GM19351 (cell line): ENCODE measurements at regions not wholly inside any gene's neighbourhood (a gene's known extent, or its start where the extent isn't known, plus 50 kb on each side); places are given as distances from the start of the nearest gene placed in this dataset.
A peak's percentile ranks its signal among the peaks of the same experiment; 100 is the strongest.
"Not testable (repeated sequence)": the region's sequence is repeated elsewhere in the genome, so short reads cannot be mapped to it uniquely, and the experiment has no call there.

ENCODE experiments used
- ATAC-seq: cut with Tn5 transposase; IDR thresholded peaks from one replicate; pipeline ENCODE4 v1.9.1; 2021; ENCODE audit warnings: mild to moderate bottlenecking, moderate library complexity; ENCODE audit not compliant: unreplicated experiment

DNA sequence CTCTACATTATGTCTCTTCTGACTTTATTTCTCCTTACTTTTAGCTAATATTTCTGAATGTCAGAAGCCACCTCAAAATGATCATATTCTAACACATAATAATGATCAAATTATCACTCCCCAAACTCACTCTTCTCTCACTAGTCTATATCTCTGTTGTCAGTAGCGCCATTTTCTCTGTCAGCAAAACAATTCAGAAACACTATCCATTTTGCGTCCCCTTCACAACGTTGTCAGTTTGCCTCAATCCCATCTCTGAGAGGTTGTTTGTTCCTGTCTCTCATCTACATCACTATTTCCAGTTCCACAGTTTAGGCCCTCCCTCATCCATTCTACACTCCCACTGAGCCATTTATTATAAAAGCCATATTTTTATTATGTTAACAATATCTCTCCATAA, 1376.3 kb upstream of the ACVR2A start:
- ATAC-seq = no peak

DNA sequence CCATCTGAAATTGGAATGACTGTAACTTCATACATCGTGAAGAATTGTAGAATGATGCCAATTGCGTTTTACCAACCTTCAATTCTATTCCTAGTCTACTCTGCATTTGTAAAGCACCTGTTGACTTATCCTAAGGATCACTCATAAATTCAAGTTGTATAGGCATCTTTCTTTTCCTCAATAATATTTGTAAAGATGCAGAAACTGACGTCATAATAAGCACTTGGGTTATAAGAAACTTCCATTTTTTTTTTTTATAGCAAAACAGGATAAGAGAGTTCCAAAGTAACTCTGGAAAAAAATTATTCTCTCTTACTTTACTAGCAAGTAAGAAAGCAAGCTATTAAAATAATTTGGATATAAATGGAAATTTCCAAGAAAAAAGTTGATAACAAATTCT, 1377.4 kb upstream of the ACVR2A start:
- no peak for ATAC-seq

DNA sequence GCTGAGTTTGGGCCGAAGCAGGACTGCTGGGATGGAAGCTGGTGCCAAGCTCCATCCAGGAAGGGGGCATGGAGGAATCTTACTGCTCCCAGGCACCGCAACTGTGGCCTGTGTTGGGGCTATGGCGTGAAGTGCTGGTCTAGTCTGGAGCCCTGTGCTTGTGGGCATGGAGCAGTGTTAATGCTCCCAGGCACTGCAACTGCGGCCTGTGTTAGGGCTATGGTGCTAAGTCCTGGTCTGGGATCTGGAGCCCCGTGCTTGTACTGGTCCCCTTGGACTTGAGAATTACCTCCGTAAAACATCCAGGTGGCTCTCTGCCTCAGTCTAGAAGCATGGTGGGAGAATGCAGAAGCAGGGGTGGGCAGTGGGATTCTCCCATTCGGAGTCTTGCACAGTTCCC, 1379.4 kb upstream of the ACVR2A start:
- no peak for ATAC-seq

DNA sequence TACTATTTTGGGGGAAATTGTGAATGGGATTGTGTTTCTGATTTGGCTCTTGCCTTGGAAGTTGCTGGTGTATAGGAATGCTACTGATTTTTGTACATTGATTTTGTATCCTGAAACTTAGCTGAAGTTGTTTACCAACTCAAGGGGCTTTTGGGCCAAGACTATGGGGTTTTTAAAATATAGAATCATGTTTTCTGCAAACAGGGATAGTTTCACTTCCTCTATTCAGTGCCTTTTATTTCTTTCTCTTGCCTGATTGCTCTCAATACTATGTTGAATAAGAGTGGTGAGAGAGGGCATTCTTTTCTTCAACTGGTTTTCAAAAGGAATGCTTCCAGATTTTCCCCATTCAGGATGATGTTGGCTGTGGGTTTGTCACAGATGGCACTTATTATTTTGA, 1383.8 kb upstream of the ACVR2A start:
- ATAC-seq = peak; percentile 87

DNA sequence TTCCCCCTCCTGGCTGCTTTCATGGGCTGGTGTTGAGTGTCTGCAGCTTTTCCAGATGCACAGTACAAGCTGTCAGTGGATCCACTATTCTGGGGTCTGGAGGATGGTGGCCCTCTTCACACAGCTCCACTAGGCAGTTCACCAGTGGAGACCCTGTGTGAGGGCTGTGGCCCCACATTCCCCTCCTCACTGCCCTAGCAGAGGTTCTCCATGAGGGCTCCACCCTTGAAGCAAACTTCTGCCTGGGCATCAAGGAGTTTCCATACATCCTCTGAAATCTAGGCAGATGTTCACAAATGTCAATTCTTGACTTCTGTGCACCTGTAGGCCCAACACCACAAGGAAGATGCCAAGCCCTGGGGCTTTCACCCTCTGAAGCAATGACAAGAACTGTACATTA, 1386.2 kb upstream of the ACVR2A start:
- ATAC-seq = no peak

DNA sequence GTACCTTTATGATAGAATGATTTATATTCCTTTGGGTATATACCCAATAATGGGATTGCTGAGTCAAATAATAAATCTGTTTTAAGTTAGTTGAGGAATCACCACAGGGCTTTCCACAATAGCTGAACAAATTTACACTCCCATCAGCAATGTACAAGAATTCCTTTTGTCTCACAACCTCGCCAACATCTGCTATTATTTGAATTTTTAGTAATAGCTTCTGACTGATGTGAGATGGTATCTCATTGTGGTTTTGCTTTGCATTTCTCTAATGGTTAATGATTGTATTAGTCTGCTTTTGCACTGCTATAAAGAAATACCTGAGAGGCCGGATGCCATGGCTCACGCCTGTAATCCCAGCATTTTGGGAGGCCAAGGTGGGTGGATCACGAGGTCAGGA, 1387.6 kb upstream of the ACVR2A start:
- ATAC-seq = no peak

DNA sequence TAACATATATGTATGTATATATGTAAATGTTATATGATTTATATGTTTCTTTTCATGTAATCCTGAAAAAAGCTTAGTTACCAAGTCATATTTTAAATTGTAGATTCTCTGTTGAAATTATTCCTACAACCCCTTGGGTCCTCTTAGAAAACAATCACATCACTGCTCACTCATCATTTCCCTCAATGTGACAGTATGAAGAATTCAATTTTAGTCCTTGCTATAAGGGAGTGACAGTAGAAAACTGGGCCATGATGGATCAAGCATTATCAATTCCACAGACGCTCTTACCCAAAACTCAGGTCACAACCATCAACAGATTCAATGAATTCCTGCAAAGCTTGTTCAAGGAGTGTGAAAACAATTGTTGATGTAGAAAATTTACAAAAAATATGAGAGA, 1389.5 kb upstream of the ACVR2A start:
- no peak for ATAC-seq

DNA sequence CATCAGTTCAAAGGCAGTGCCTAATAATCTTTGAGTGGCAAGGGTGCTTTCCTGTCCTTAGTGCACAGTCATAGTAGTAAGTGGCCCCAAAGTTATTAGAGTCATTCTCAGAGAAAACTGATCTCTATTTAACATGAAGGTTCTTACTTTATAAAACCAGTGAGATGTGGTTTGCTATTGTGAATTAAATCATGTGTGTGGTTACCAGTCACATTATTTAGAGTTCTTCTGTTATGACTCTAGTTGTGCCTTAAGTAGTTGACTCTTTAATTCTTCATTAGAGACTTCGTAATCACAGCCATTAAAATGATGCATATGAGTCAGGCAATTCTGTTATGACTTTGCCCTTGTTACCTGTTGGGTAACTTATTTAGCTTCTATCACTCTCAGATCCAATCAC, 1392.9 kb upstream of the ACVR2A start:
- ATAC-seq = peak; percentile 69

DNA sequence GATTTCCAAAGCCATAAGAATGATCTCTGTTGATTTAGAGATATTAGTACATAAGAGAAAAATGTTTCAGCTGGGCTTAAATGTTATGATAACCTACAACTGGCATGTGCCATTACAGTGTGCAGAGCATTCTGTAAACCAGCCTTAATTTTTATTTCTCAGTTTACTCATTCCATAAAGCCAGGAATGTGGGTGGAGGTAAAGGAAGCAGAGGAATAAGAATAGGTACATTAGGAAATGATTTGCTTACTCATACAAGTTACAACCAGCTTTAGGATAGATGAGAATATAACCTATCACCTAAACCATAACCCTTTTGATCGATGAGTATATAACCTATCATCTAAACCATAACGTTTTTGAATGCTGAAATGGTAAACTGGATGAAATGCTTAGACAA, 1394.7 kb upstream of the ACVR2A start:
- ATAC-seq = no peak

DNA sequence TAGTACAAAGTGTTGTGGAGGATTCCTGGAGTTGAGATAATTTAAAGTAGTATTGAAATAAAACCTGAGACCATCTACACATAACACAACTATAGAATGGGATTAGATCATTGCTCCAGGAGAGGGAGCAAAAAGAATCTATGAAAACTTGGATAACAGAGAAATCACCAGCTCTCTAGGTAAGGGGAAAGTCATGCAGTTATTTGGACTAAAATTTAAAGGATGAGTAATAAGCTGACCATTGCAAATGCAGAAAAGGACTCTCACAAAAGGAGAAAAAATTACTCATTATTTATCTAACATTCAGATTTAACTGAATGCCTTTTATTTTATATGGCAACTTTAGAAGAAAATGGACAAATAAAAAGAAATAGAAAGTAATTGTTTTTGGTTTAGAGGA, 1399.8 kb upstream of the ACVR2A start:
- ATAC-seq = no peak

DNA sequence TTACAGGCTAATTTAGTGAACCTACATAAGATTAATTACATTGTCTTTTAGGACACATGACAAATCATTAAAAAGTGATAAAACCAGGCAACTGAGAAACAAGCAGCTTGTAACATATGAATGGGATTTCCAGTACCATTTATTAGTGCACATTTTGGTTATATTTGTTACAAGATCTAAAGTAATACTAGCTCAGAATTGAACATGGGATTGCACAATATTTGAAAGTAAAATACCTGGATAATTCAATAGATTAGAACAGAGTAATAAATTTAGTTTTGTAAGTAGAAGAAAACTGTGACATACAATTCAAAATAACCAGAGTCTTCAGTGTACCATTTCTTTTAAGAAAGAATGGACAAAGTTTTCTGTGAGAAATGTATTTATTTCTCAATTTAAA, 1400.7 kb upstream of the ACVR2A start:
- no peak for ATAC-seq

DNA sequence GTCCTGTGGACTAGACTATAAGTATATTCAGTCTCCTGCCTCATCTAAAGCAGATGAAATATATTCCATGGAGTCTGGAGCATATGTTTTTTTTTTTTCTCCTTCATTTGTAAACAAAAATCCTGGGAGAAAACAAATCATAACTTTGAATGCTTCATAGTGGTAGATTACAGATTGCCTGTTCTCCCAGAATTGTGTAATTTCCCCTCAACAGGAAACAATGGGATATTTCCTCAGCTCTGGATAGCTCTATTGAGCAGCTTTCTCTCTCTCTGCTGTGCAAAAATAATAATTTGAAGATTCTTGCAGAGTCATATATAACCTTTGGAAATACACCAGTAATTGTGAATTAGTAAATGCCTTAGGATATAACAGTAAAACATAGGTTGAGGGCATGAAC, 1406.6 kb upstream of the ACVR2A start:
- ATAC-seq = no peak

DNA sequence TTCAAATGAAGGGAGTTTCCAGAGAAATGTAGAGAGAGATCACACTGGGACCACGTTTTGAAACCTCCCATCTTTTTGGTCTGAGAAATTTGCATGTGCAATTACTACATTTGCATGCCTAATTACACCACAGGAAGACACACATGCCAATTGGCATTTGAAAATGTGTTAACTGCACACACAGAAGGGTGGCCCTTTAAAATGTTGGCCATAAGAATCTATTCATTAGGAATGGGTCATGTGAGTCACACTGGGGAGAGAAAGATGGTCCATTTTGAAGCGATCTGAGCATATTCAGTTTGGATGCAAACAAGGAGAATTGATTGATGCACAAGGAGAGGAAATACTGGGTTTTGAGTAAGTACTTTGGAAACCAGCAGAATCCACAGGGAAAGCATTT, 1407.1 kb upstream of the ACVR2A start:
- no peak for ATAC-seq

DNA sequence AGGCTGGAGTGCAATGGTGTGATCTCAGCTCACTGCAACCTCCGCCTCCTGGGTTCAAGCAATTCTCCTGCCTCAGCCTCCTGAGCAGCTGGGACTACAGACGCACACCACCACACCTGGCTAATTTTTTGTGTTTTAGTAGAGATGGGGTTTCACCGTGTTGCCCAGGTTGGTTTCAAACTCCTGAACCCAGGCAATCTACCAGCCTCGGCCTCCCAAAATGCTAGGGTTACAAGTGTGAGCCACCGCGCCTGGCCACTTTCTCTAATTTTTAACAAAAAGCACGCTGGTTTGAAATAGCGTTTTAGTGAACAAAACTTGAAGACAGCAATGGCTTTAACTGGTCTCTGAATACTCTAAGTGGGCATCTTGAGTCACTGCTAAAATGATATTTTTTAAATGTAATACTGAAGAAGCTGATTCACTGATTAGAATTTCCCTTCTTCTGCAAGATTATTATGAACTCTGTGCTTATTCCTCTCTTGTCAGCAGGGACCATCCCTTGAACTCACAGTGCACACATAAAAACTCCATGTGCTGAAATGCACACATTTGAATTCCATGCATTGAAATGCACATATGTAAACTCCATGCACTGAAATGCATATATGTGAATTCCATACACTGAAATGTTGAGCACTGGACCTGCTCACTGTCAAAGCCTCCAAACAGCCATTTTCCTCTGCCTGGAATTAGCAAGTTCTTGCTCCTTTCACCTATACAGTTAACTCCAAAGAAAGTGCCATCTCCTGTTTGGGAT, 1411.5 kb upstream of the ACVR2A start:
- ATAC-seq = no peak

DNA sequence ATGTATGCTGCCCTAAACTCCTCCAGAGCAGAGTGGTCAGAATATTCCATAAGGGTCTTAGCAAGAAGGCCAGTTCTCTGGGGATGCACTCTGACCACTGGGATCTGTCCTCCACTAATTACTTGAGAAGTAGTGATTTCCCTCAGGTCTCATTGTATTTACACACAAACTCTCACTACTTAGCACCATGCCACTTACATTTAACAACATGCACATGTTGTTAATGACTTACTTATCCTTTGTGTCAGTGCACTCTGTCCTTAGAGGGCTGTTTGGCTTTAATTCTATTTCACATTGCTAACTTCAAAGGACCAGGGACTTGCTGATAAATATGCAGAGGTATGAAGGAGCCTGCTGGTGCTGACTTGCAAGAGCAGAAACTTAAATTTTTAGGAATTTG, 1415.5 kb upstream of the ACVR2A start:
- ATAC-seq = no peak

DNA sequence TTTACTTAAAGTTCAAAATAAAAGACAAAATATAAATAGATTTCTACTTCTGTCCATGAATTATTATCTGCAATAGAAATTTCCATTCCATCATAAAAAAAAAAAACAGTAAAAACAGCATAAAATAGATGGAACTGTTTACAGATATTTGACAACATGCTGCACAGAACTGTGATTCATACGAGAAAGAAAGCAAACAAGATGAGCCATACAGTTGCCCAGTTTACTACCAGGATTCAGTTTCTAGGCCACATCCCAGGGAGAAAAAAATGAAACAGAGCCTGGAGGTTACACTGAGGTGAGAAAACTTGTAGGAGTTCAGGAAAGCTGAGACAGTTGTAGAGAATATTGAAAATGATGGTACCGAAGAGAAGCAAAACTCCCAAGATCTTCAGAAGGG, 1426.9 kb upstream of the ACVR2A start:
- ATAC-seq = no peak

DNA sequence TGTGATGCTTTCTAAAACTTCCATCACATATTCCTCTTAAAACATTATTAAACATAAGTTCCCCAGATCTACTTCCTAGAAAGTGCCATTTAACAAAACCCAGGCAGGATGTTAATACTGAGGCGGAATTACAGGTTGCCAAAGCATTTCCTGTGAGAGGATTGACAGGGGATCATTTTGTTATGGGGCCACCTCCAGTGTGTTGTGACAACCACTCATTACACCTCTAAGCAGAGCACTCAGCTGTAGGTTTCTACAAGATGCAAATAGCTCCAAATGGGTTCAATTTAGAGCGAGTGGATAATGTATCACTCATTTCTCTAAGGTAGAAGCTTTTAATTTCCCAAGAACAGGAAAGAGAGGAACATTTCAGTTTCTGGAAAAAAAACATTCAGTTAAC, 1429.5 kb upstream of the ACVR2A start:
- ATAC-seq = no peak

DNA sequence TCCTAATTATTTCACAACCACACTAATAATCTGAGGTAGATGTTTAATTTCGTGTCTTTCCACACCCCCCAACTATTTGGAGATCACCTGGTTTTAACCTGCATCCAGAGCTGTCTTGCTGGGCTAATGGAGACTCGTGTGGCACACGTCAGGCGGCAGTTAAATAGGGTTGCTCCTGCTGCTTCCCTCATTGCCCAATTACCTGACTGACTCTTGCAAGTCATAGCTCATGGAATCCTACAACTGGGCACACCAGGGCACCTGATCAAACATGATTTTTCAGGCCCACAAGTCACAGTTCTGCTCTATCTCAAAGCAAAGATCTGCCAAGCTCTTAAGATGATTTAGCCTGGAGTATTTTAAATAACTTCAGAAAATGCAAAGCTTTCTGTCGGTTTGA, 1430.4 kb upstream of the ACVR2A start:
- no peak for ATAC-seq

DNA sequence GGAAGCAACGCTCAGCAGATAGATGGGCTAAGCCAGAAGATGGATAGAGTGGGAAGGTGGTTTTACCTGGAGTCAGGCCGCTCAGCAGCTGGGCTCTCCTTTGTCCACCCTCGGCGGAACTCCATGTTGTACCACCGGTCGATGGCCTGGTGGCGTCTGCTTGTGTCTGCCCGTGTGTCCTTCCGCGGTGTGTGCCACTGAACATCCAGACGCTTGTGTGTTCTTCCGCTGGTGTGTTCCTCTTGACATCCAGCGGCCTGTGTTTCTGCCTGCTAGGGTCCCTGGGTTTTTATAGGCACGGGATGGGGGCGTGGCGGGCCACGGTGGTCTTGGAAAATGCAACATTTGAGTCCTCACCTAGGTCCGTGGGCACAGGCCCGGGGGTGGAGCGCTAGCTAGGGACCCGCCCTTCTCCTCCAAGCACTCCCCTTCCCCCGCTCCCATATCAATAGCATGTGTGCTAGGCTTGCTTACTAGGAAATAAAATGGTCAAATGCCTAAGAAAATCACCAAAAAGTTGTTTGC, 1431.7 kb upstream of the ACVR2A start:
- no peak for ATAC-seq

DNA sequence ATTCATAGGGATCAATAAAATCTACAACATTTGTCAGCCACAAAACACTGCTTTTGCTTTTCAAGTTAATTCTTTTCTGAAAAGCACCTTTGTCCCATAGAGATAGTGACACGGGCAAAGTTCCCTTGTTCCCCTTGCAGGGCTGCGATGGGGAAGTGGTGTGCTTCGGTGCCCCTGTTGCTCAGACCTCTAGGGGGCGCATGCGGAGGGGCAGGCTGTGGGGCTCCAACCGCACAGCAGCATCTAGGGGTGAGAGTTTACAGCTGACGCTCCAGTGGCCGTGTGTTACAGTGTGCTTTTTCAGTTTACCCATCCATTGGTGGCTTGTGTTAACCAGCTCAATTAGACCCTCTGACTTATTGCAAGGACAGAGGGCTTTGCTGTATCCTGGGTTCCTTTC, 1432.2 kb upstream of the ACVR2A start:
- ATAC-seq = peak; percentile 77

DNA sequence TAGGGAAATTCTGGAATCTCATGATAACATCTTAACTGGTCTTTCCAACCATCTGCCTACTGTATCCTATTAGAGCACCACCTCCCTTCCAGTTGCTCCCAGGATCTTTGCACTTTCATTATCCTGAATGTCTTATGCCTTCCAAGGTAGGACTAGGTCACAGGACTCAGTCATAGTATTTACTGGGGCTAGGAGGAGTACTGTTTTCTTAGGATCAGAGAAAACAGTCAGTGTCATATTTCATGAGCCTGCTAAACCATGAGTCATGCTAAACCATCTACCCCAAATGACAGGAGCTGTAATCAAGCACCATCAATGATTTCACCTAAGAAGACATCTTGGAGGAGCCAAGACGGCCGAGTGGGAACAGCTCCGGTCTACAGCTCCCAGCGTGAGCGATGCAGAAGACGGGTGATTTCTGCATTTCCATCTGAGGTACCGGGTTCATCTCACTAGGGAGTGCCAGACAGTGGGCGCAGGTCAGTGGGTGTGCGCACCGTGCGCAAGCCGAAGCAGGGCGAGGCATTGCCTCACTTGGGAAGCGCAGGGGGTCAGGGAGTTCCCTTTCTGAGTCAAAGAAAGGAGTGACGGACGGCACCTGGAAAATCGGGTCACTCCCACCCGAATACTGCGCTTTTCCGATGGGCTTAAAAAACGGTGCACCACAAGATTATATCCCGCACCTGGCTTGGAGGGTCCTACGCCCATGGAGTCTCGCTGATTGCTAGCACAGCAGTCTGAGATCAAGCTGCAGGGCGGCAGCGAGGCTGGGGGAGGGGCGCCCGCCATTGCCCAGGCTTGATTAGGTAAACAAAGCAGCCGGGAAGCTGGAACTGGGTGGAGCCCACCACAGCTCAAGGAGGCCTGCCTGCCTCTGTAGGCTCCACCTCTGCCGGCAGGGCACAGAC, 1439.2 kb upstream of the ACVR2A start:
- ATAC-seq = not testable (repeated sequence)

DNA sequence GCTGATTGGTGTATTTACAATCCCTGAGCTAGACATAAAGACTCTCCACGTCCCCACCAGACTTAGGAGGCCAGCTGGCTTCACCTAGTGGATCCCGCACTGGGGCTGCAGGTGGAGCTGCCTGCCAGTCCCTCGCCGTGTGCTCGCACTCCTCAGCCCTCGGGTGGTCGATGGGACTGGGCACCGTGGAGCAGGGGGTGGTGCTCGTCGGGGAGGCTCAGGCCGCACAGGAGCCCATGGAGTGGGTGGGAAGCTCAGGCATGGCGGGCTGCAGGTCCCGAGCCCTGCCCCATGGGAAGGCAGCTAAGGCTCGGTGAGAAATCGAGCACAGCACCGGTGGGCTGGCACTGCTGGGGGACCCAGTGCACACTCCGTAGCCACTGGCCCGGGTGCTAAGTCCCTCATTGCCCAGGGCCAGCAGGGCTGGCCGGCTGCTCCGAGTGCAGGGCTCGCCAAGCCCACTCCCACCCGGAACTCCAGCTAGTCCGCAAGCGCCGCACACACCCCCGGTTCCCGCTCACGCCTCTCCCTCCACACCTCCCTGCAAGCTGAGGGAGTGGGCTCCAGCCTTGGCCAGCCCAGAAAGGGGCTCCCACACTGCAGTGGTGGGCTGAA, 1441.2 kb upstream of the ACVR2A start:
- not testable (repeated sequence) for ATAC-seq
